ENCODE measurements at regions not wholly inside any gene's neighbourhood (a gene's known extent, or its start where the extent isn't known, plus 50 kb on each side); places are given as distances from the start of the nearest gene placed in this dataset.

GRCh38 chr13:79796136-79796535 lies 315.2 kb downstream of the NDFIP2 start:
- TF ChIP-seq CTCF (IDR thresholded peaks at IDR 0.05; ENCODE audit: low read depth, low read length, missing input control) (no peak), MAX (IDR thresholded peaks at IDR 0.05) (no peak), REST (IDR thresholded peaks at IDR 0.05) (no peak), FOXA1 (IDR thresholded peaks at IDR 0.05) (no peak), JUND (IDR thresholded peaks at IDR 0.05) (no peak), RAD21 (IDR thresholded peaks at IDR 0.05) (no peak), SP1 (IDR thresholded peaks at IDR 0.05) (no peak), HNF4A (conservative IDR thresholded peaks at IDR 0.05) (no peak)
- TF ChIP-seq, protein P1, sequence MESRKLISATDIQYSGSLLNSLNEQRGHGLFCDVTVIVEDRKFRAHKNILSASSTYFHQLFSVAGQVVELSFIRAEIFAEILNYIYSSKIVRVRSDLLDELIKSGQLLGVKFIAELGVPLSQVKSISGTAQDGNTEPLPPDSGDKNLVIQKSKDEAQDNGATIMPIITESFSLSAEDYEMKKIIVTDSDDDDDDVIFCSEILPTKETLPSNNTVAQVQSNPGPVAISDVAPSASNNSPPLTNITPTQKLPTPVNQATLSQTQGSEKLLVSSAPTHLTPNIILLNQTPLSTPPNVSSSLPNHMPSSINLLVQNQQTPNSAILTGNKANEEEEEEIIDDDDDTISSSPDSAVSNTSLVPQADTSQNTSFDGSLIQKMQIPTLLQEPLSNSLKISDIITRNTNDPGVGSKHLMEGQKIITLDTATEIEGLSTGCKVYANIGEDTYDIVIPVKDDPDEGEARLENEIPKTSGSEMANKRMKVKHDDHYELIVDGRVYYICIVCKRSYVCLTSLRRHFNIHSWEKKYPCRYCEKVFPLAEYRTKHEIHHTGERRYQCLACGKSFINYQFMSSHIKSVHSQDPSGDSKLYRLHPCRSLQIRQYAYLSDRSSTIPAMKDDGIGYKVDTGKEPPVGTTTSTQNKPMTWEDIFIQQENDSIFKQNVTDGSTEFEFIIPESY (IDR thresholded peaks at IDR 0.05) = no peak

Measured in liver (tissue), 3 donors.